ENCODE measurements at regions not wholly inside any gene's neighbourhood (a gene's known extent, or its start where the extent isn't known, plus 50 kb on each side); places are given as distances from the start of the nearest gene placed in this dataset.

GRCh38 chr3:110492876-110493275, 578.7 kb upstream of the NECTIN3 start:
- no peaks in the 10 kb centered on the region for H3K9me2 ChIP-seq (ENCODE audit: insufficient read depth, low read length)
- H3K27me3 ChIP-seq (ENCODE audit: insufficient read depth, low read depth, low read length), result no peaks in the 10 kb centered on the region
- H3K4me3 ChIP-seq (ENCODE audit: low read length), result no peak overlapping the region
- no peak overlapping the region for H3K9ac ChIP-seq (ENCODE audit: low read length)
- H2AFZ ChIP-seq (ENCODE audit: low read depth, low read length), result no peak overlapping the region
- H4K20me1 ChIP-seq (ENCODE audit: insufficient read depth), result no peaks in the 10 kb centered on the region
- H3K9me3 ChIP-seq (ENCODE audit: low read length), result no peaks in the 10 kb centered on the region
- no peak overlapping the region for H3K27ac ChIP-seq (ENCODE audit: low read length)
- H3F3A ChIP-seq (ENCODE audit: insufficient read depth, low read length, poor library complexity, severe bottlenecking), result no peaks in the 10 kb centered on the region
- no peaks in the 10 kb centered on the region for H3K79me2 ChIP-seq (replicated peaks; ENCODE audit: insufficient read depth, low read length)
- H3K36me3 ChIP-seq (ENCODE audit: insufficient read depth, low read length), result no peaks in the 10 kb centered on the region
- TF ChIP-seq TAF1 (IDR thresholded peaks at IDR 0.05; ENCODE audit: low read depth) (no peak), SMC3 (conservative IDR thresholded peaks at IDR 0.05; ENCODE audit: poor library complexity) (no peak)
- no peak overlapping the region for H3K4me2 ChIP-seq (ENCODE audit: low read length)

- H3K4me2 ChIP-seq (ENCODE audit: low read length), result no peak overlapping the region
- no peaks in the 10 kb centered on the region for H3K9me2 ChIP-seq (ENCODE audit: insufficient read depth, low read length)
- no peaks in the 10 kb centered on the region for H4K20me1 ChIP-seq (ENCODE audit: insufficient read depth)
- H3K79me2 ChIP-seq (replicated peaks; ENCODE audit: insufficient read depth, low read length), result no peaks in the 10 kb centered on the region
- H3K9ac ChIP-seq (ENCODE audit: low read length), result no peak overlapping the region
- no peak overlapping the region for H3K27ac ChIP-seq (ENCODE audit: low read length)
- H3K36me3 ChIP-seq (ENCODE audit: insufficient read depth, low read length), result no peaks in the 10 kb centered on the region
- H3K9me3 ChIP-seq (ENCODE audit: low read length), result no peaks in the 10 kb centered on the region
- no peaks in the 10 kb centered on the region for H3K27me3 ChIP-seq (ENCODE audit: insufficient read depth, low read depth, low read length)
- H3K4me3 ChIP-seq (ENCODE audit: low read length), result no peak overlapping the region
- TF ChIP-seq CTCF (IDR thresholded peaks at IDR 0.05; ENCODE audit: poor library complexity, severe bottlenecking), result no peak
- TF ChIP-seq SMC3 (conservative IDR thresholded peaks at IDR 0.05; ENCODE audit: poor library complexity), result no peak
- TF ChIP-seq REST (IDR thresholded peaks at IDR 0.05; ENCODE audit: borderline replicate concordance), result no peak
- no peak for TF ChIP-seq EZH2 (IDR thresholded peaks at IDR 0.05; ENCODE audit: borderline replicate concordance, insufficient read depth, low read length, poor library complexity, severe bottlenecking)
- H2AFZ ChIP-seq (ENCODE audit: low read depth, low read length), result no peak overlapping the region
- H3F3A ChIP-seq (ENCODE audit: insufficient read depth, low read length, poor library complexity, severe bottlenecking), result no peaks in the 10 kb centered on the region
These were observed 578.1 kb upstream of the NECTIN3 start for GRCh38 chr3:110493438-110494092.

- TF ChIP-seq EZH2 (IDR thresholded peaks at IDR 0.05; ENCODE audit: borderline replicate concordance, insufficient read depth, low read length, poor library complexity, severe bottlenecking), result no peak
- Histone ChIP-seq H2AFZ (ENCODE audit: low read depth, low read length) (no peak overlapping the region), H3K9me3 (ENCODE audit: low read length) (no peaks in the 10 kb centered on the region), H3K9me2 (ENCODE audit: insufficient read depth, low read length) (no peaks in the 10 kb centered on the region), H3K36me3 (ENCODE audit: insufficient read depth, low read length) (no peaks in the 10 kb centered on the region), H3K4me3 (ENCODE audit: low read length) (no peak overlapping the region), H4K20me1 (ENCODE audit: insufficient read depth) (no peaks in the 10 kb centered on the region), H3K27ac (ENCODE audit: low read length) (no peak overlapping the region), H3K27me3 (ENCODE audit: insufficient read depth, low read depth, low read length) (no peaks in the 10 kb centered on the region), H3K9ac (ENCODE audit: low read length) (no peak overlapping the region), H3F3A (ENCODE audit: insufficient read depth, low read length, poor library complexity, severe bottlenecking) (no peaks in the 10 kb centered on the region), H3K4me2 (ENCODE audit: low read length) (no peak overlapping the region), H3K79me2 (replicated peaks; ENCODE audit: insufficient read depth, low read length) (no peaks in the 10 kb centered on the region)
These were observed 577.5 kb upstream of the NECTIN3 start for GRCh38 chr3:110494093-110494490.
